GM19099 (cell line): ENCODE measurements at regions not wholly inside any gene's neighbourhood (a gene's known extent, or its start where the extent isn't known, plus 50 kb on each side); places are given as distances from the start of the nearest gene placed in this dataset.

Experiments
- POLR2A ChIP-seq: IDR thresholded peaks from 3 replicates; pipeline ENCODE4 v1.6.1; 2011; ENCODE audit warnings: low read depth; ENCODE audit not compliant: insufficient read length; ENCODE audit errors: extremely low read depth

GRCh38 chr13:80671773-80672172 is 330.8 kb upstream of the SPRY2 start:
- no peak for TF ChIP-seq POLR2A

- no peak for TF ChIP-seq POLR2A
Measured at GRCh38 chr13:80669112-80669511, 328.2 kb upstream of the SPRY2 start.

GRCh38 chr13:80668452-80668851 is 327.5 kb upstream of the SPRY2 start:
- TF ChIP-seq POLR2A: no peak

GRCh38 chr13:80666782-80667552 is 326.0 kb upstream of the SPRY2 start:
- TF ChIP-seq POLR2A: no peak

GRCh38 chr13:80665792-80666333 is 324.9 kb upstream of the SPRY2 start:
- TF ChIP-seq POLR2A: no peak

- TF ChIP-seq POLR2A: no peak
Measured at GRCh38 chr13:80664950-80665349, 324.0 kb upstream of the SPRY2 start.

GRCh38 chr13:80663788-80664187 is 322.9 kb upstream of the SPRY2 start:
- no peak for TF ChIP-seq POLR2A

GRCh38 chr13:80658705-80659104 is 317.8 kb upstream of the SPRY2 start:
- TF ChIP-seq POLR2A: no peak

GRCh38 chr13:80656512-80656904 is 315.6 kb upstream of the SPRY2 start:
- no peak for TF ChIP-seq POLR2A

GRCh38 chr13:80655778-80656511 is 315.0 kb upstream of the SPRY2 start:
- TF ChIP-seq POLR2A: no peak

- no peak for TF ChIP-seq POLR2A
Measured at GRCh38 chr13:80654638-80655249, 313.8 kb upstream of the SPRY2 start.

- TF ChIP-seq POLR2A: no peak
Measured at GRCh38 chr13:80649274-80649673, 308.3 kb upstream of the SPRY2 start.

GRCh38 chr13:80642641-80643040 is 301.7 kb upstream of the SPRY2 start:
- no peak for TF ChIP-seq POLR2A

GRCh38 chr13:80633251-80633650 is 292.3 kb upstream of the SPRY2 start:
- no peak for TF ChIP-seq POLR2A

- no peak for TF ChIP-seq POLR2A
Measured at GRCh38 chr13:80630685-80631121, 289.8 kb upstream of the SPRY2 start.
